ENCODE measurements at regions not wholly inside any gene's neighbourhood (a gene's known extent, or its start where the extent isn't known, plus 50 kb on each side); places are given as distances from the start of the nearest gene placed in this dataset.

GRCh38 chr10:36533861-36534260 lies 591.5 kb upstream of the ANKRD30A start:
- TF ChIP-seq CTCF (conservative IDR thresholded peaks at IDR 0.05): no peak
- TF ChIP-seq ZFX (IDR thresholded peaks at IDR 0.05): no peak

All from C4-2B (cell line).